HL-60 (cell line): ENCODE measurements at regions not wholly inside any gene's neighbourhood (a gene's known extent, or its start where the extent isn't known, plus 50 kb on each side); places are given as distances from the start of the nearest gene placed in this dataset.

ENCODE experiments used
- DNase-seq, 2 experiments: peaks; one replicate each; pipeline ENCODE4 v3.0.0-alpha.2; 2010 to 2020; ENCODE audit warnings: low read depth in 1 of 2, low spot score in 1 of 2
- H3K27ac ChIP-seq: fragments of 250-450 bp; sonication (Bioruptor Pico); replicated peaks from 2 replicates; pipeline ENCODE4 v1.5.1; 2020; ENCODE audit warnings: mild to moderate bottlenecking, moderate library complexity
- H3K27me3 ChIP-seq: fragments of 250-450 bp; sonication (Bioruptor Pico); 2 replicates; pipeline ENCODE4 v1.5.1; 2021; ENCODE audit warnings: mild to moderate bottlenecking, moderate library complexity; ENCODE audit not compliant: insufficient read depth, poor library complexity, severe bottlenecking
- H3K4me3 ChIP-seq: replicated peaks from 2 replicates; pipeline ENCODE4 v1.5.1; 2011; ENCODE audit warnings: mild to moderate bottlenecking, control low read depth, low read length; ENCODE audit not compliant: insufficient read depth
- GABPA ChIP-seq: IDR thresholded peaks from 2 replicates; pipeline ENCODE4 v1.6.1; 2012; ENCODE audit warnings: low read depth
- POLR2AphosphoS5 ChIP-seq: IDR thresholded peaks from 2 replicates; pipeline ENCODE4 v1.6.1; 2012; ENCODE audit warnings: low read depth
- REST ChIP-seq: IDR thresholded peaks from 2 replicates; pipeline ENCODE4 v1.6.1; 2012; ENCODE audit warnings: low read depth; ENCODE audit not compliant: insufficient replicate concordance
- SPI1 ChIP-seq: IDR thresholded peaks from 2 replicates; pipeline ENCODE4 v1.6.1; 2012; ENCODE audit warnings: low read depth, mild to moderate bottlenecking, borderline replicate concordance
- TF ChIP-seq, protein P1 (sequence below): IDR thresholded peaks from one replicate; pipeline ENCODE4 v1.5.1; 2011; ENCODE audit warnings: low read length, control low read depth, inconsistent platforms; ENCODE audit not compliant: insufficient read depth

- Histone ChIP-seq H3K4me3 (no peak overlapping the region), H3K27me3 (peaks cover 2% of the 10 kb centered on the region), H3K27ac (no peak overlapping the region)
- DNase-seq, result no peak
- no peak for TF ChIP-seq GABPA
- no peak for TF ChIP-seq POLR2AphosphoS5
- TF ChIP-seq, protein P1, sequence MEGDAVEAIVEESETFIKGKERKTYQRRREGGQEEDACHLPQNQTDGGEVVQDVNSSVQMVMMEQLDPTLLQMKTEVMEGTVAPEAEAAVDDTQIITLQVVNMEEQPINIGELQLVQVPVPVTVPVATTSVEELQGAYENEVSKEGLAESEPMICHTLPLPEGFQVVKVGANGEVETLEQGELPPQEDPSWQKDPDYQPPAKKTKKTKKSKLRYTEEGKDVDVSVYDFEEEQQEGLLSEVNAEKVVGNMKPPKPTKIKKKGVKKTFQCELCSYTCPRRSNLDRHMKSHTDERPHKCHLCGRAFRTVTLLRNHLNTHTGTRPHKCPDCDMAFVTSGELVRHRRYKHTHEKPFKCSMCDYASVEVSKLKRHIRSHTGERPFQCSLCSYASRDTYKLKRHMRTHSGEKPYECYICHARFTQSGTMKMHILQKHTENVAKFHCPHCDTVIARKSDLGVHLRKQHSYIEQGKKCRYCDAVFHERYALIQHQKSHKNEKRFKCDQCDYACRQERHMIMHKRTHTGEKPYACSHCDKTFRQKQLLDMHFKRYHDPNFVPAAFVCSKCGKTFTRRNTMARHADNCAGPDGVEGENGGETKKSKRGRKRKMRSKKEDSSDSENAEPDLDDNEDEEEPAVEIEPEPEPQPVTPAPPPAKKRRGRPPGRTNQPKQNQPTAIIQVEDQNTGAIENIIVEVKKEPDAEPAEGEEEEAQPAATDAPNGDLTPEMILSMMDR, result no peak
- no peak for TF ChIP-seq SPI1
- TF ChIP-seq REST, result no peak
Observed at GRCh38 chr2:12141618-12142258, 395.3 kb downstream of the LPIN1 start.

GRCh38 chr2:12151716-12152115 is 405.3 kb downstream of the LPIN1 start:
- Histone ChIP-seq H3K27ac (no peak overlapping the region), H3K4me3 (no peak overlapping the region), H3K27me3 (no peaks in the 10 kb centered on the region)
- TF ChIP-seq POLR2AphosphoS5 (no peak), REST (no peak), SPI1 (no peak), GABPA (no peak)
- TF ChIP-seq, protein P1, result no peak
- no peak for DNase-seq

DNA sequence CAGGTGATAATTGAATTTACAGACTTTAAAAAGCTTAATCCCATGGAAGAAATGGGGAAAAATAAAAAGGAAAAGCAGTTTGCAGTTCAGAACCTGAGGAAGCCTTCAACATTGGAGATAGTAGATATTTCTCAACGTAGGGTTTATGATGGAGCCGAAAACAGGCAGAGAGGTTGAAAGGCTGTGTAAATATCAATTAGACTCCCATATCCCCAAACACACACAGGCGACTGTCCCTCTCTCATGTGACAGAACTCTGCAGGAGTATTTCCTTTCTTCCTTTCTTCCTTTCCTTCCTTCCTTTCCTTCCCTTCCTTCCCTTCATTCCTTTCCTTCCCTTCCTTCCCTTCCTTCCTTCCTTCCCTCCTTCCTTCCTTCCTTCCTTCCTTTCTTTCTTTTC is 406.5 kb downstream of the LPIN1 start:
- H3K4me3 ChIP-seq, result no peak overlapping the region
- DNase-seq, result no peak
- no peak for TF ChIP-seq SPI1
- TF ChIP-seq REST, result no peak
- TF ChIP-seq GABPA, result no peak
- TF ChIP-seq POLR2AphosphoS5, result no peak
- TF ChIP-seq, protein P1, result no peak
- no peaks in the 10 kb centered on the region for H3K27me3 ChIP-seq
- no peak overlapping the region for H3K27ac ChIP-seq
